ENCODE measurements at regions not wholly inside any gene's neighbourhood (a gene's known extent, or its start where the extent isn't known, plus 50 kb on each side); places are given as distances from the start of the nearest gene placed in this dataset.
"Not testable (repeated sequence)": the region's sequence is repeated elsewhere in the genome, so short reads cannot be mapped to it uniquely, and the experiment has no call there.

- Mint-ChIP-seq H3K27me3 (ENCODE audit: unreplicated experiment) (no peaks in the 10 kb centered on the region), H3K36me3 (ENCODE audit: low read depth, unreplicated experiment) (no peaks in the 10 kb centered on the region), H3K4me1 (ENCODE audit: unreplicated experiment) (no peaks in the 10 kb centered on the region), H3K4me3 (ENCODE audit: unreplicated experiment) (no peak overlapping the region), H3K9me3 (ENCODE audit: unreplicated experiment) (no peaks in the 10 kb centered on the region), H3K27ac (ENCODE audit: unreplicated experiment) (no peak overlapping the region)
- DNase-seq (ENCODE audit: low spot score) = no peak
- no peak for TF ChIP-seq CTCF (IDR thresholded peaks at IDR 0.05; ENCODE audit: unreplicated experiment)
Measured at GRCh38 chr14:86933460-86933859, 1059.5 kb downstream of the GALC start.

DNA sequence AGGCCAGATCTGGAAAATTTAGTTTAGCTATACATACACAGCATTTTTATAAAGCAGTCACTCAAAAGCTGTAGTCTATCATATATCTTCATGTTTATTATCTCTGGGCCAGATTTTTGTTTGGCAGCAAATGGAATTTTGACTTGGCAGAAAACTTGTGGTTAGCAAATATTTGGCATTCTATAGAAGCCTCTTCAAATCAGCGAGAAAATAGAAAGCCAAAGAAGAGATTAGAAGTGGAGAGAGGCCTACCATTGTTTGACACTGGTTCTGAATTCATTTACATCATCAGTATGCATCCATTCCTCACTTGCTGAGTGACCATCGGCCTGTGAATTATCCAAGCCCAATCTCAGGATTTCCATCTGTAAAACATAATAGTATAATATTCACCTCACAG, 1077.6 kb downstream of the GALC start:
- Mint-ChIP-seq H3K27ac (ENCODE audit: unreplicated experiment) (no peak overlapping the region), H3K27me3 (ENCODE audit: unreplicated experiment) (no peaks in the 10 kb centered on the region), H3K9me3 (ENCODE audit: unreplicated experiment) (no peaks in the 10 kb centered on the region), H3K4me1 (ENCODE audit: unreplicated experiment) (peaks cover 1% of the 10 kb centered on the region), H3K36me3 (ENCODE audit: low read depth, unreplicated experiment) (no peaks in the 10 kb centered on the region), H3K4me3 (ENCODE audit: unreplicated experiment) (no peak overlapping the region)
- no peak for DNase-seq (ENCODE audit: low spot score)
- TF ChIP-seq CTCF (IDR thresholded peaks at IDR 0.05; ENCODE audit: unreplicated experiment) = no peak

DNA sequence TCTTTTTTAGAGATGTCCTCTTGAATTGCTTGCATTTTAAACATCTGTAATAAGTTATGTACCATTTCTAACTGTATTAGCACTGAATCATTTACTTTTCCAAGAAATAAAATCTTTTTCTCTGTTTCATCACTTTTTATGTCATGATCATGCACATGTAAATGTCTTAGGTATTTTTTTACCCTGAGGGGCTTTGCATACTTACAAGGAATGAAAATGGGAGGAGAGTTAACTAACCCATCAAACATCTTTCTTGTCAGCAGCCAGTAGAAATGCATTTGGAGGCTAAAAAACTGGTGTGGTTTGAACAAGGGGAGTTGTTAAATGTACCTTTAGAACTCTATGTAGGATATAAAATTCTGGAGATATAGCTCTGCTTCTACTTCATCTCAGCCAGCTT, 1080.3 kb downstream of the GALC start:
- Mint-ChIP-seq H3K4me3 (ENCODE audit: unreplicated experiment) (no peak overlapping the region), H3K4me1 (ENCODE audit: unreplicated experiment) (peaks cover 9% of the 10 kb centered on the region), H3K27me3 (ENCODE audit: unreplicated experiment) (no peaks in the 10 kb centered on the region), H3K27ac (ENCODE audit: unreplicated experiment) (no peak overlapping the region), H3K36me3 (ENCODE audit: low read depth, unreplicated experiment) (no peaks in the 10 kb centered on the region), H3K9me3 (ENCODE audit: unreplicated experiment) (no peaks in the 10 kb centered on the region)
- no peak for DNase-seq (ENCODE audit: low spot score)
- no peak for TF ChIP-seq CTCF (IDR thresholded peaks at IDR 0.05; ENCODE audit: unreplicated experiment)

DNA sequence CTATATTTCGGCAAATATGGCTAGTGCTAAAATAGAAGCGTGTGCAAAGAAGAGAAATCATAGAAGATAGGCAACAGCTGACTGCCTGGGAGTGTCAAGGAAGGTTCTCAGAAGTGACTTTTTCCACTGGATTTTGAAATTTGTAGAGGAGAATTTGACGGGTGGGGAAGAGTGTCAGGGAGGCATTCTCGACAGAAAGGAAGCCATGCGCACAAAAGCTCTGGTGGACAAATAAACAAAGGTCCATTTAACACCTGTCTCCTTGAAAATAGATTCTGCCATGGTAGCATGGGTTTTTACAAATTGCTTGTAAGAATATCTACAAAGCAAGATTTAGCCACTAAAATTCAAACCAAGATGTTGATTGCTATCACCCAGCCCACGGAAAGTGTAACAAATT, 1081.5 kb downstream of the GALC start:
- Mint-ChIP-seq H3K27me3 (ENCODE audit: unreplicated experiment) (no peaks in the 10 kb centered on the region), H3K4me1 (ENCODE audit: unreplicated experiment) (peaks cover 9% of the 10 kb centered on the region), H3K9me3 (ENCODE audit: unreplicated experiment) (no peaks in the 10 kb centered on the region), H3K36me3 (ENCODE audit: low read depth, unreplicated experiment) (no peaks in the 10 kb centered on the region), H3K4me3 (ENCODE audit: unreplicated experiment) (no peak overlapping the region), H3K27ac (ENCODE audit: unreplicated experiment) (no peak overlapping the region)
- no peak for TF ChIP-seq CTCF (IDR thresholded peaks at IDR 0.05; ENCODE audit: unreplicated experiment)
- no peak for DNase-seq (ENCODE audit: low spot score)

DNA sequence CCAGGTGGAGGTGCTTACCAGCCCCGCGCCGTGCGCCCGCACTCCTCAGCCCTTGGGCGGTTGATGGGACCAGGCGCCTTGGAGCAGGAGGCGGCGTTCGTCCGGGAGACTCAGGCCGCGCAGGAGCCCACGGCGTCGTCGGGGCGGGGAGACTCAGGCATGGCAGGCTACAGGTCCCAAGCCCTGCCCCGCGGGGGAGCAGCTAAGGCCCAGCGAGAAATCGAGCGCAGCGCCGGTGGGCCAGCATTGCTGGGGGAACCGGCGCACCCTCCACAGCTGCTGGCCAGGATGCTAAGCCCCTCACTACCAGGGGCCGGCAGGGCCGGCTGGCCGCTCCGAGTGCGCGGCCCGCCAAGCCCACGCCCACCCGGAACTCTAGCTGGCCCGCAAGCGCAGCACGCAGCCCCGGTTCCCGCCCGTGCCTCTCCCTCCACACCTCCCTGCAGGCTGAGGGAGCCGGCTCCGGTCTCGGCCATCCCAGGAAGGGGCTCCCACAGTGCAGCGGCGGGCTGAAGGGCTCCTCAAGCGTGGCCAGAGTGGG, 1087.5 kb downstream of the GALC start:
- not testable (repeated sequence) for H3K9me3 Mint-ChIP-seq (ENCODE audit: unreplicated experiment); H3K36me3 Mint-ChIP-seq (ENCODE audit: low read depth, unreplicated experiment); H3K4me3 Mint-ChIP-seq (ENCODE audit: unreplicated experiment)

More for the DNA sequence above, 1087.5 kb downstream of the GALC start:
- DNase-seq (ENCODE audit: low spot score); H3K4me1 Mint-ChIP-seq (ENCODE audit: unreplicated experiment); H3K27me3 Mint-ChIP-seq (ENCODE audit: unreplicated experiment); H3K27ac Mint-ChIP-seq (ENCODE audit: unreplicated experiment): not testable (repeated sequence)
